ENCODE measurements at regions not wholly inside any gene's neighbourhood (a gene's known extent, or its start where the extent isn't known, plus 50 kb on each side); places are given as distances from the start of the nearest gene placed in this dataset.
"Not testable (repeated sequence)": the region's sequence is repeated elsewhere in the genome, so short reads cannot be mapped to it uniquely, and the experiment has no call there.

DNA sequence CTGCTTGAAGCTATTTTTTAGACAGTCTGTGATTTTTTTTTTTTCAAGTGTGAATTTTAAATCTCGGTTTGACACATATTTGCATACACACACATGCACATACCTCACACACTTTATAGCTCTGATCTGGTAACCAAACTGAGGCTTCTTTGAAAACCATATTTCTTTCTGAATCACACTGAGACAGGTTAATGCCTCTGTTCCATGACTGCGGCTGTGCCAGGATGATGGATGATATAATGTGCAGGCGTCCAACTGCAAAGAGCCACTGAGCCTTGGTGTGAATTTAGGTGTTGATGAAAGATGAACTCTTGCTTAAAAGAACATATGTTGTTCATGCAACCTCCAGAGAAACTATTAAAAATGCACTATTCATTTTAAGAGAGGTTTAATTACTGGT is 504.0 kb upstream of the OLFM3 start:
- Mint-ChIP-seq H3K9me3 (peaks cover 0 to 10% (median 2%) of the 10 kb centered on the region in 3 donors), H3K4me1 (no peaks in the 10 kb centered on the region), H3K4me3 (no peak overlapping the region), H3K27ac (no peak overlapping the region), H3K27me3 (no peaks in the 10 kb centered on the region), H3K36me3 (no peaks in the 10 kb centered on the region)

DNA sequence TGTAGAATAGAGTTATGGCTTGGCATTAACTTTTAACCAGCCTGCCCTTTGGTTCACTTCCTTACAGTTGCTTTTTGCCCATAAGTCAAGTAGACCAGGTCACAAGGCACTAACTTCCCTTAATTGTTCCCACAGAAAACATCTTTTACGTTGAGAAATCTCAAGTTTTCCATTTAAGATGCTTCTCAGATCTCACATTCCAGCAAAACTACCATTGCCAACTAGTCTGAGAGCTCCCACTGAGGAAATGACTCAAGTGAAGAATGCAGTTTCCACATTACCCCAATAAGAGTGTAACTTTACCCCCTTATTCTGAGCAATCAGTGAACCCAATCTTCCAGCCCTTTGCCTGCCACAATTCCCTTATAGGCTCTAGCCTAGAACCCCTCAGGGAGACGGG is 502.2 kb upstream of the OLFM3 start:
- Mint-ChIP-seq H3K27me3 (no peaks in the 10 kb centered on the region), H3K9me3 (peaks cover 4 to 14% (median 5%) of the 10 kb centered on the region in 3 donors), H3K4me3 (no peak overlapping the region), H3K36me3 (no peaks in the 10 kb centered on the region), H3K4me1 (no peaks in the 10 kb centered on the region), H3K27ac (peak overlapping the region in 1 of 3 donors; percentile 35)

DNA sequence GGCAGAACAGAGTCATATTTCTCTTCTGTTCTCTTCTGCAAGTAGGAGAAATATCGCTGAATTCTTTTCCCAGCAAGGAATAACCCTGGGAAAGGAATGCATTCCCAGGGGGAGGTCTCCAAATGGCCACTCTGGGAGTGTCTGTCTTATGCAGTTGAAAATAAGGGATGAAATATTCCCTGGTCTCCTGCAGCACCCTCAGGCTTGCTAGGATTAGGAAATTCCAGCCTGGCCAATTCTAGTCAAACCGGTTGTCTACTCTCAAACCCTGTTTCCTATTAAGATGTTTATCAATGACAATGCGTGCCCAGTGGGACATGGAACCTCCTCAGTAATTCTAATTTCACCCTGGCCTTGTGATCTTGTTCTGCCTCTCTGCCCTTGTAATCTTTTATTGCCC is 501.1 kb upstream of the OLFM3 start:
- H3K4me3 Mint-ChIP-seq, H3K36me3 Mint-ChIP-seq, H3K27ac Mint-ChIP-seq, H3K27me3 Mint-ChIP-seq, H3K4me1 Mint-ChIP-seq: not testable (repeated sequence)
- peaks cover 5 to 14% (median 5%) of the 10 kb centered on the region in 3 donors for H3K9me3 Mint-ChIP-seq

DNA sequence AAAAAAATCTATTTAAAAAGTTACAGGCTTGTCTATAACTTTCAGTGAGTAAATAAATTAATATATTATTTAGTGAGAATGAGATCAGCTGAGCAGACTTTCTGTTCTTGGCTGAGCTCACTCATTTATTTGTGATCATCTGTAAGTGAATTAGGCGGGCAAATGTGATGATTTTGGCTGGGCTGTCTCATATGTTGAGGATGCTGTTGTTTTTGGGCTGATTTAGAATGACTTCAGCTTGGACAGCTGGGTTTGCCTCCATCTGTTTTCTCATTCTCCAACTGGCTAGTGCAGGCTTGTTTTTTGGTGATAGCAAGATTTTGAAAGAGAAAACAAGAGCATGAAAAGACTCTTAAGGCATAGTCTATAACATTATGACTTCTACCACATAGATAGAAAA is 475.8 kb upstream of the OLFM3 start:
- Mint-ChIP-seq H3K36me3 (no peaks in the 10 kb centered on the region), H3K27ac (no peak overlapping the region), H3K9me3 (peaks cover 0 to 1% (median 0%) of the 10 kb centered on the region in 3 donors), H3K4me3 (no peak overlapping the region), H3K4me1 (no peaks in the 10 kb centered on the region), H3K27me3 (no peaks in the 10 kb centered on the region)

DNA sequence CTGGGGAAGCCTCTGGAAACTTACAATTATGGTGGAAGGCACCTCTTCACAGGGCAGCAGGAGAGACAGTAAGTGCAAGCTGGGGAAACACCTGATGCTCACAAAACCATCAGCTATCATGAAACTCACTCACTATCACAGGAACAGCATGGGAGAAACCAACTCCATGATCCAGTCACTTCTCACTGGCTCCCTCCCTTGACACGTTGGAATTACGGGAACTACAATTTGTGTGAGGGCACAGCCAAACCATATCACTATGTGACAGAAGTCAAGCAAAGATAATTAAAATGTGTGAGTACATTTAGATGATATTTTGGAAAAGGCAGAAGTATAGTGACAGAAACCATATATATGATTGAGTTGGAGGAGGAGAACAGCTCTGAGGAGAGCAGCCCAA is 474.0 kb upstream of the OLFM3 start:
- Mint-ChIP-seq H3K27me3 (no peaks in the 10 kb centered on the region), H3K4me1 (no peaks in the 10 kb centered on the region), H3K4me3 (no peak overlapping the region), H3K9me3 (peaks cover 0 to 1% (median under 1%) of the 10 kb centered on the region in 3 donors), H3K36me3 (no peaks in the 10 kb centered on the region), H3K27ac (no peak overlapping the region)

DNA sequence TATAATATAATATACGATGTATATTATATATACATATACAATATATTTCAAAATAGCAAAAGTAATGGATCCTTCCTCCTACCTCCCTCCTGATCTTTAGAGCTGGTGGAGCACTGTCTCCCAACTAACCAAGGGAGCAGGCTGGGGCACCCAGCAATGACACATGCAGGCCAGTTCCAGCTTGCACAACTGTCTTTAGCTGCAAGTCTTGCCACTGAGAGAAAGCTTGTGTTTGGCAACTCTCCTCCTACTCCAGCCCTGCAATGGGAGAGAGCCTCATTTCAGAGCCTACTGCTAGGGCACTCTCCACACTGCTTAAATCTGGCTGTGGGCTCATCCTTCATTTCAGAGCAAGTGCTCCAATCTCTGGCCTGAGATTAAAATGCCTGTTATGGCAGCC is 469.8 kb upstream of the OLFM3 start:
- no peak overlapping the region for H3K4me3 Mint-ChIP-seq
- H3K27me3 Mint-ChIP-seq, result no peaks in the 10 kb centered on the region
- H3K4me1 Mint-ChIP-seq, result no peaks in the 10 kb centered on the region
- H3K27ac Mint-ChIP-seq, result no peak overlapping the region
- peaks cover 0 to 1% (median 1%) of the 10 kb centered on the region in 3 donors for H3K9me3 Mint-ChIP-seq
- H3K36me3 Mint-ChIP-seq, result no peaks in the 10 kb centered on the region

DNA sequence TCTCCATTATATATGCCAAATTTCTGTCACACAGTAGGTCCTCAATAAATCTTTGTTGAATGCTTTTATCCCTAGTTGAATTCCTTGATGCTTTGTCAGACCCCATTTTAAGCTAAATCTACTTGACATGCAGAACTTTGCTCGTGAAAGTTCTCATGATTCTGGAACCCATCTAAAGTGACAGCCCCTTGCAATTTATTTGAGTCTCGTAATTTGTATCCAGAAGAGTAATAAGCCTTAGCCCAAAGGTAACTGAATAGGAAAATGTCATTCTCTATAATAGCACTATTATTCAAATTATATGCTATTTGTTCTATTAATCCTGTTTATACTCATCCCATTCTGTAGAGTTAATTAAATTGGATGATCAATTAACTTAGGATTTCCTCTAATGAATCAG is 466.6 kb upstream of the OLFM3 start:
- Mint-ChIP-seq H3K27me3 (no peaks in the 10 kb centered on the region), H3K27ac (no peak overlapping the region), H3K9me3 (peaks cover 0 to 1% (median 1%) of the 10 kb centered on the region in 3 donors), H3K4me1 (no peaks in the 10 kb centered on the region), H3K4me3 (no peak overlapping the region), H3K36me3 (no peaks in the 10 kb centered on the region)

DNA sequence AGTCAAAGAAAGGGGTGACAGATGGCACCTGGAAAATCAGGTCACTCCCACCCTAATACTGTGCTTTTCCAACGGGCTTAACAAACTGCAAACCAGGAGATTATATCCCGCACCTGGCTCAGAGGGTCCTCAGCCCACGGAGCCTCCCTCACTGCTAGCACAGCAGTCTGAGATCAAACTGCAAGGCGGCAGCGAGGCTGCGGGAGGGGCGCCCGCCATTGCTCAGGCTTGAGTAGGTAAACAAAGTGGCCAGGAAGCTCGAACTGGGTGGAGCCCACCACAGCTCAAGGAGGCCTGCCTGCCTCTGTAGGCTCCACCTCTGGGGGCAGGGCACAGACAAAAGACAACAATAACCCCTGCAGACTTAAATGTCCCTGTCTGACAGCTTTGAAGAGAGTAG is 445.6 kb upstream of the OLFM3 start:
- not testable (repeated sequence) for H3K27me3 Mint-ChIP-seq, H3K36me3 Mint-ChIP-seq, H3K27ac Mint-ChIP-seq, H3K9me3 Mint-ChIP-seq, H3K4me3 Mint-ChIP-seq, H3K4me1 Mint-ChIP-seq

DNA sequence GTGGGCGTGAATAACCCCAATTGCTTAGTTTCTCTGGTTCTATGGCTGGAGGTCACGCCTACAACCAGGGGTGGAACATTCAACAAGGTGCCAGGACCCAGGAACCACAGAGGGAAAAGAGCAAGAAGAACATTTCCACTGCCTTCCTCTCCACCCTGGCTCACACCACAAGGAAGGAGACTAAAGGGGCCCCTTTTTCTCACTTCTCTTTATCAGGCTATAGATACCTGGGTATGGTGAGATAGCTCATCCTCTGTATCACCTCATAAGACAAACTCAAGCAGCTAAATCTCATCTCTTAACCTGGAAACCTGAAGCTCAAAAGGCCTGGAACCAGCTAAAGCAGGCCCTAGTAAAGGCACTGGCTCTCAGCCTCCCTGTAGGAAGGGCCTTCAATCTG is 438.8 kb upstream of the OLFM3 start:
- no peak overlapping the region for H3K4me3 Mint-ChIP-seq
- no peaks in the 10 kb centered on the region for H3K4me1 Mint-ChIP-seq
- no peaks in the 10 kb centered on the region for H3K27me3 Mint-ChIP-seq
- no peak overlapping the region for H3K27ac Mint-ChIP-seq
- H3K36me3 Mint-ChIP-seq, result no peaks in the 10 kb centered on the region
- peaks cover 0 to 3% (median 0%) of the 10 kb centered on the region in 3 donors for H3K9me3 Mint-ChIP-seq

DNA sequence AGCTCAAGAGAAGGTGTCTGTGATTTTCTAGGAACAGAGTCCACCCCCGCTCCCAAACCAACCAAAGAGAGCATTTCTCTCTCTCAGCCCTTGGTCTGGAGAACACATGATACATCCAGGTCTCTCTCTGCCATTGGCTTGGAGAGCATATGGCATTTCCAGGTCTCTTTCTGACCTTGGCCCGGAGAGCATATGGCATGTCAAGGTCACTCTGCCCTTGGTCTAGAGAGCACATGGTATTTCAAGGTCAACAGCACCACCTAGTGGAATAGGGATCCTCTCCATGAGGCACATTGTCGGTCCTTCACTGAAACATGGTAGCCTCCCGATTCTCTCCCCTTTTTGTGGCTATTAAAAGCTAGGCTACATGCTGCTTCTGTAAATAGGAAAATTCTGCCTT is 437.7 kb upstream of the OLFM3 start:
- Mint-ChIP-seq H3K9me3 (peaks cover 0 to 3% (median 0%) of the 10 kb centered on the region in 3 donors), H3K27me3 (no peaks in the 10 kb centered on the region), H3K27ac (peak overlapping the region in 1 of 3 donors; percentile 67), H3K4me3 (no peak overlapping the region), H3K4me1 (no peaks in the 10 kb centered on the region), H3K36me3 (no peaks in the 10 kb centered on the region)

DNA sequence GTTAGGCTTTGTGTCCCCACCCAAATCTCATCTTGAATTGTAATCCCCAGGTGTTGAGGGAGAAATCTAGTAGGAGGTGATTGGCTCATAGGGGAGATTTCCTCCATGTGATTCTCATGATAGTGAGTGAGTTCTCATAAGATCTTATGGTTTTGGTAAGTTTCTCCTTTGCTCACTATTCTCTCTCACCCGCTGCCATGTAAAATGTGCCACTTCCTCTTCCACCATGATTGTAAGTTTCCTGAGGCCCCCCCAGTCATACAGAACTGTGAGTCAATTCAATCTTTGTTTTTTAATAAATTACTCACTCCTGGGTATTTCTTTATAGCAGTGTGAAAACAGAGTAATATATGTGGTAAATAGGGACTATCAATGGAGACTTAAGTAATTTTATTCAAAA is 434.5 kb upstream of the OLFM3 start:
- Mint-ChIP-seq H3K4me3 (no peak overlapping the region), H3K9me3 (peaks cover 0 to 3% (median 0%) of the 10 kb centered on the region in 3 donors), H3K27me3 (no peaks in the 10 kb centered on the region), H3K4me1 (no peaks in the 10 kb centered on the region), H3K36me3 (no peaks in the 10 kb centered on the region), H3K27ac (no peak overlapping the region)

DNA sequence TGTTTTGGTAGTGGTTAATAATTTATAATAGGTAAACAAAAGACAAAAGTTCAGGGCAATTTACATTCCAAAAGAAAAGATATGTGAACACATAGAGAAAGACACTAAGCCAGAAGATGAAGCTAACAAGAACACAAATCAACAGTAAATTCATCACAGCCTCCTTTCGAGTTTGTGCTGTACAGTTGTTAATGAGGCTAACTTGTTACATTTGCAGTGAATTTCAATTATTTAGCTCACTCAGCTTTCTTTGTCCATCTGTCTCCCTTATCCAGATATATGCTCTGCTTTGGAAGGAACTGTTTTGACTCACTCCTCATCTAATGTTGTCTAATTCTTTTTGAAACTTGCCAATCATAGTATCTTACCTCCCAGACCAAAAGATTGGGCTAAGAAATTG is 423.3 kb upstream of the OLFM3 start:
- no peaks in the 10 kb centered on the region for H3K4me1 Mint-ChIP-seq
- H3K4me3 Mint-ChIP-seq, result no peak overlapping the region

More for the DNA sequence above, 423.3 kb upstream of the OLFM3 start:
- H3K9me3 Mint-ChIP-seq, result peaks cover 0 to 1% (median 0%) of the 10 kb centered on the region in 3 donors
- H3K36me3 Mint-ChIP-seq, result no peaks in the 10 kb centered on the region
- no peak overlapping the region for H3K27ac Mint-ChIP-seq
- H3K27me3 Mint-ChIP-seq, result no peaks in the 10 kb centered on the region
